ENCODE measurements at regions not wholly inside any gene's neighbourhood (a gene's known extent, or its start where the extent isn't known, plus 50 kb on each side); places are given as distances from the start of the nearest gene placed in this dataset.

- no peak for TF ChIP-seq EZH2phosphoT487 (IDR thresholded peaks at IDR 0.05; ENCODE audit: borderline replicate concordance, low read length)
- no peak for TF ChIP-seq CTCF (IDR thresholded peaks at IDR 0.05; ENCODE audit: low read depth, low read length, poor library complexity, severe bottlenecking)
Observed at GRCh38 chr1:194478731-194479130, 1292.3 kb upstream of the B3GALT2 start.
